NCI-H526 treated with DMSO at 0.1 percent for 48 hours (cell line): ENCODE measurements at regions not wholly inside any gene's neighbourhood (a gene's known extent, or its start where the extent isn't known, plus 50 kb on each side); places are given as distances from the start of the nearest gene placed in this dataset.

ENCODE experiments used
- DNase-seq: peaks from one replicate; lab custom pipeline; 2025; lab: John Stamatoyannopoulos, UW

GRCh38 chr5:6806668-6807067, 93.4 kb downstream of the TENT4A start:
- DNase-seq = no peak

DNA sequence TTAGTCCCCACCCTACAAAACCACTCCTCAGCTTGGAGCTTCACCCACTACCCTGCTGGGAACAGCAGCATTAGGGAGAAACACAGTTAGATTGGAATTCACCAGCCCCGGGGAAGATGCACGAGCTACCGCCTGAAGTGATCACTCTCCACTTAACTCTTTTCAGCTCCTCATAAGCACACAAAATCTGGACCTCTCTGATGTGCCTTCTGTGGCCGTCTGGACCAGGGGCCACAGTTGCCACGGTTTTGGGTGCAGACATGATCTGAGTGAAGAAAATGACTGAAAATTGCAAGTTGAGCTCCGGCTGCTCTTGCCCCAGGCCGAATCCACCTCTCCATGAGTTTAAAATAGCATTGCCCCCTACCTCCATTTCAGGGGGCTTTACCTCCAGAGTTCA, 95.2 kb downstream of the TENT4A start:
- DNase-seq = no peak

DNA sequence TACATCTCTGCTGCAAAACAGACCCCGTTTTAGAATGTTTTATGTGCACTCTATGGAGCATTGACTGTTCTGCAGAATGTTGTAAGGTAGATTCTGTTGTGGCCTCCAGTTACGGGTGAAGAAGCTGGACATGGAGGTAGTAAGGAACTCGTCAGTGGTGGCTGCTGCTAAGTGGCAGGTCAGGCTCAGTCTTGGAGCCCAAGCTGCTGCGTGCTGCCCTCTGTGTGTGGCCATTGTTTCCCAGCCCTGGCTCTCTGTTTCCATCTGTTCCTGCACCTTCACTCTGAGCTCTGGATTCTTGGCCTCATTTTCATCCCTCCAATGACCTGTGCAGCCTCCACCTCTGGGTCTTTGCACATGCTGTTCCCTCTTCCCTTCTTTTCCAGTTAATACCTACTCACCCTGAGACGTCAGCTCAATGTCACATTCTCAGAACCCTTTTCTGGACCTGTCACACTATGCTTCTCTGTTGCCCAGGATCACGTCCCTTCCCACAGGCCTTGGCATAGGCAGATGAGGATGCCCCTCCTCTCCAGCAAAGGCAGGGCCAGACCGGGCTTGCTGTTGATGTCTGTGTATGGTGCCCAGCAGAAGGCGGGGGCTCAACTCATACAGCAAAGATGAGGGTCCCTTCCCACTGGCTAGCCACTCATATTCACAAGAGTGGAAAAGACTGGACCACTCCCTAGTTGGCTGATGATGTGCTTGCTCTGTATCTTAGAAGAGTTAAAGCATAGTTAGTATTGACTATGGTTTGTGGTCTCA, 97.6 kb downstream of the TENT4A start:
- no peak for DNase-seq

- DNase-seq = no peak
Observed at GRCh38 chr5:6812091-6812490, 98.9 kb downstream of the TENT4A start.

GRCh38 chr5:6812800-6813731, 99.8 kb downstream of the TENT4A start:
- DNase-seq = no peak

- DNase-seq = no peak
Observed at GRCh38 chr5:6814816-6815215, 101.6 kb downstream of the TENT4A start.

GRCh38 chr5:6818594-6819511, 105.6 kb downstream of the TENT4A start:
- no peak for DNase-seq

GRCh38 chr5:6819521-6819920, 106.3 kb downstream of the TENT4A start:
- no peak for DNase-seq

- DNase-seq = peak; percentile 51
Observed at GRCh38 chr5:6820851-6821479, 107.7 kb downstream of the TENT4A start.

DNA sequence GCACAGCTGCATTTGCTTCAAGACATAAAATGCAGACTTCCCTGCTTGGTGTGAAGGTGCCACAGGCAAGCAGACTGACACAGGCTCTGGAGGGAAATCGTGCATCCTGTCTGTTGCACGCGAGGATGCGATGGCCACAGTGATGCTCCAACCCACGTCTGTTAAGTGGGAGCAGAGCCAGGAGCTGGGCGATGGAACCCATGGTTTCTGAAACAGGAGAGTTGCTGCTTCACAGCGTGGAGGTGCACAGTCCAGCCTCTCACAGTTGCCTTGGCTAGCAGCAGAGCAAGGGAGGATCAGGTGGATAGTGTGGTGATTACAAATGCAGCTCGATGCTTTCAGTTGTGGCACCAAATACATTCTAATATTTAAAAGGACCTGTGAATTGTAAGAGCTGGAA, 108.8 kb downstream of the TENT4A start:
- no peak for DNase-seq

GRCh38 chr5:6822556-6823343, 109.5 kb downstream of the TENT4A start:
- no peak for DNase-seq

DNA sequence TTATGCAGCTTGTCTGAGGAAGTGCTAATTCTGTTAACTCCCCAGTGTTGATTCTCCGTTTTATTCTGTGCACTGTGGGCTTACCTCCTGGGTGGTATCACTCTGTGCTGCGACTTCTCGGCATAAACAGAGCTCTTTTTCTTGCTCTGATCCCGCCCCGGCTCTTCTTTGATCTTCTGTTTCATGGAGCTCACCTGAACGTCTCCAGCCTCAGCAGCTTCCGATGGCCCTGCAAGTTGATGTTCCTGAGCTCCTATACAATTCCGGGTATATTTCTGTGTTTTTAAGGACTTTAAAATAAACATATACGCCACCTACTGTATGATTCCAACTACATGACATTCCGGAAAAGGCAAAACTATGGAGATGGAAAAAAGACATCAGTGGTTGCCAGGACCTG, 110.8 kb downstream of the TENT4A start:
- DNase-seq = no peak

DNA sequence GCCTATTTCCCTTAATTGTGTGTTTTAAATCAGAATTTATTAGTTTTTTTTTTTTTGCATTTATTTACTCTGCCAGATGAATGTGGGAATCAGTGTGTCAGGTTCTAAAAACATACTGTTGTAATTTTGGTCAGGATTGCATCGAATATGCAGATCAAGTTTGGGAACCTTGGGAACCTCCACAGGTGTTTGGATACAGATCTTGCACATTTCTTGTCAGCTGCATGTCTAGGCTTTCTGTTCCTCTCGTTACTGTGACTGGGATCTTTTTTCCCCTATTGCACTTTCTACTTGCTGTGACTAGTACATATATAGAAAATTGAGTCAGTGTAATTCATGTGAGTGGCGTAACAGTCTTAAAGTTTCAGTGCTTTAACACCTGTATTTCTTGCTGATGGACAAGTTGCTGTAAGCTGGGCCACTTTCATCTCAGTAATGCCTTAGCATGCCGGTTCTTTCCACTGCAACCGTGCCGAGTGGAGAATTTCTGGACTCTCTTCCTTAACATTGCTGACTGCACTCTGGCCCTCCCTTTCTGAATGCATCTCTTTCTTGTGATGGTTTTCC, 112.5 kb downstream of the TENT4A start:
- no peak for DNase-seq

DNA sequence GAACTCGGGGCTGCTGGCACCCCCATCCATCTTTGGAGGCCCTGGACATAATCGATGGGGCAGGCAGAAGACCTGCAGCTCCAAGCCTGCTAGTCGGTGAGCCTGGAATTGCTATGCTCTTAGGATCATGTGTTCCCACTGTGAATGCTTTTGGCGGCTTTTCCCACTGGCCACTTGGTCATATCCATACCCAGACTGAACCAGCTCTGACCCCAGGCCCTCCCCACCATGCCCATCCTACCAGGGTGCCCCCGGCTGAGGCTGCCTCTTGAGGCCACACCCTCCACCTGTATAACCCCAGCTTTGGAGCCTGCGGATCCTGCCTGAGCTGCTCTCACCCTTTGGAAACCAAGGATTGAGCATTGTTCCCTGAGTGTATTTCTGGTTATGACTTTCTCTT, 113.5 kb downstream of the TENT4A start:
- DNase-seq = no peak

- DNase-seq = no peak
Observed at GRCh38 chr5:6827526-6828219, 114.4 kb downstream of the TENT4A start.

GRCh38 chr5:6829150-6829784, 116.0 kb downstream of the TENT4A start:
- no peak for DNase-seq

GRCh38 chr5:6830643-6831239, 117.5 kb downstream of the TENT4A start:
- no peak for DNase-seq

GRCh38 chr5:6831678-6832671, 118.7 kb downstream of the TENT4A start:
- DNase-seq = no peak
